Gastrocnemius medialis (tissue), 4 donors: ENCODE measurements at regions not wholly inside any gene's neighbourhood (a gene's known extent, or its start where the extent isn't known, plus 50 kb on each side); places are given as distances from the start of the nearest gene placed in this dataset.

Source experiments
- CTCF ChIP-seq, 5 experiments: fragments of 450-650 bp in 3 of 5; fragments of 200-600 bp in 2 of 5; sonication (generic) in 2 of 5; IDR thresholded peaks in 4 of 5; conservative IDR thresholded peaks in 1 of 5; 1 replicate in 4 of 5; 2 replicates in 1 of 5; pipeline ENCODE4 v1.5.1; 2016 to 2019; ENCODE audit warnings: antibody characterized with exemption in 5 of 5, mild to moderate bottlenecking in 3 of 5, moderate library complexity in 3 of 5
- POLR2A ChIP-seq, 2 donors: fragments of 450-650 bp; IDR thresholded peaks; one replicate each; pipeline ENCODE4 v1.6.1; 2017; ENCODE audit warnings: antibody characterized with exemption in 2 of 2, mild to moderate bottlenecking in 2 of 2, moderate library complexity in 2 of 2

DNA sequence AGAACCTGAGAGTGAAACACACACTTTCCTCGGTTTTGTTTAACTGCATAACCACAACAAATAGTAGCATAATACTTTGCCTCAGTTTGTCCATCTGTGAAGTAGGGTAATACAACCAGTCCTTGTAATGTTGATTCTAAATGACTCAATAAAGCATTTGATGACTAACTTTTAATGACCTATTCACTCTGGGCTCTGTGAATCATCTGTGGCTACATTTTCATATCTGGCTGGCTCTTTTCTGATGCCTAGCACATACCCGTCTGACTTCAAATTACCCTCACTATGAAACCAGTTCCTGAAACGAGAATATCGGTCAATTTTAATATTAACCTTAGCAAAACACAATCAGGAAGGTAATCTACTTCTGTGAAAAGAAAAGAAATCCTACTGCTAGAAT is 151.0 kb downstream of the SH2D1A start:
- TF ChIP-seq CTCF (IDR thresholded peaks at IDR 0.05 in 4 of 5, conservative IDR thresholded peaks at IDR 0.05 in 1 of 5) (no peak), POLR2A (IDR thresholded peaks at IDR 0.05) (no peak)
